ENCODE measurements at regions not wholly inside any gene's neighbourhood (a gene's known extent, or its start where the extent isn't known, plus 50 kb on each side); places are given as distances from the start of the nearest gene placed in this dataset.

DNA sequence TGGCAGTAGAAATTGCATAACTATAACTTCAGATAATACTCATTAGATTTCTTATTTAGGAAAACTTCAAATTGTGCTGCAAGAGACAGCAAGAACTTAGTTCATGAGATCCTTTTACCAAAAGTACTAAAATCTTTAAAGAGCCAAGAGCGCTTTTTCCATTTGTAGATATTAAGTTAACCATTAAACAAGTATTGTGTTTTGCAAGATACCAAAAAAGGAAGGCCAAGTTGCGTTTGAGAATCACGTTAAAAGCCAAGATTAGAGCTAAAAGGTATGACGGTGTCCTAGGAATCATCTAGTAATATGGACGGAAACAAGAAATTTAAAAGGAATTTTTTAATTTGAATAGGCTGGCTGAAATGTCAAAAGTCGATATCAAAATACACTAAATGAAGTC lies 361.3 kb upstream of the LYPLAL1 start:
- Histone ChIP-seq H2AFZ (ENCODE audit: low read depth, low read length, poor library complexity, severe bottlenecking) (no peak overlapping the region), H3K4me1 (ENCODE audit: control insufficient read depth in 1 of 2, insufficient read depth in 2 of 2, low read length in 2 of 2) (peaks cover 0 to 11% of the 10 kb centered on the region in 2 experiments; a peak in 2 of 4 replicates), H3K9ac (ENCODE audit: low read length) (no peak overlapping the region), H3K27me3 (ENCODE audit: insufficient read depth, low read length) (no peaks in the 10 kb centered on the region), H3K36me3 (ENCODE audit: control insufficient read depth in 1 of 2, insufficient read depth in 2 of 2, low read length in 2 of 2) (no peaks in the 10 kb centered on the region), H3K27ac (ENCODE audit: low read depth, low read length) (no peak overlapping the region), H3K4me3 (replicated peaks in 1 of 2; ENCODE audit: low read depth in 1 of 2, low read length in 2 of 2) (no peak overlapping the region), H3K79me2 (ENCODE audit: insufficient read depth, low read length) (no peaks in the 10 kb centered on the region), H3K9me3 (ENCODE audit: control insufficient read depth in 1 of 2, insufficient read depth in 1 of 2, low read depth in 1 of 2, low read length in 2 of 2) (no peaks in the 10 kb centered on the region), H3K4me2 (ENCODE audit: low read length) (no peak overlapping the region), H3K9me2 (ENCODE audit: insufficient read depth) (no peaks in the 10 kb centered on the region; the same call in 1 of the 2 replicates), H4K20me1 (ENCODE audit: insufficient read depth) (no peaks in the 10 kb centered on the region)
- DNase-seq (ENCODE audit: low read depth, low spot score): no peak
- no peak for ATAC-seq
- no TSS peak for BruUV-seq (replicated peaks)
- RAD21 ChIA-PET (ENCODE audit: low non-redundant PET in 1 of 2, low total read pairs in 2 of 2, uncharacterized antibody in 2 of 2, unreplicated experiment in 2 of 2): no interaction called here
- CTCF ChIA-PET: no interaction called here
- POLR2A ChIA-PET: no interaction called here
- TF ChIP-seq SIN3A (IDR thresholded peaks at IDR 0.05; ENCODE audit: low read depth) (no peak), RAD21 (IDR thresholded peaks at IDR 0.05; ENCODE audit: low read depth) (no peak), FOSL1 (IDR thresholded peaks at IDR 0.05; ENCODE audit: low read depth) (no peak), ZNF274 (IDR thresholded peaks at IDR 0.05; ENCODE audit: low read depth, low read length) (no peak), EGR1 (IDR thresholded peaks at IDR 0.05; ENCODE audit: low read depth) (no peak), SP1 (IDR thresholded peaks at IDR 0.05; ENCODE audit: low read depth) (no peak), JUND (IDR thresholded peaks at IDR 0.05) (no peak), ZFX (IDR thresholded peaks at IDR 0.05) (no peak), EZH2 (IDR thresholded peaks at IDR 0.05) (no peak), CBX3 (IDR thresholded peaks at IDR 0.05; ENCODE audit: low read depth) (no peak)
- TF ChIP-seq, protein P1, sequence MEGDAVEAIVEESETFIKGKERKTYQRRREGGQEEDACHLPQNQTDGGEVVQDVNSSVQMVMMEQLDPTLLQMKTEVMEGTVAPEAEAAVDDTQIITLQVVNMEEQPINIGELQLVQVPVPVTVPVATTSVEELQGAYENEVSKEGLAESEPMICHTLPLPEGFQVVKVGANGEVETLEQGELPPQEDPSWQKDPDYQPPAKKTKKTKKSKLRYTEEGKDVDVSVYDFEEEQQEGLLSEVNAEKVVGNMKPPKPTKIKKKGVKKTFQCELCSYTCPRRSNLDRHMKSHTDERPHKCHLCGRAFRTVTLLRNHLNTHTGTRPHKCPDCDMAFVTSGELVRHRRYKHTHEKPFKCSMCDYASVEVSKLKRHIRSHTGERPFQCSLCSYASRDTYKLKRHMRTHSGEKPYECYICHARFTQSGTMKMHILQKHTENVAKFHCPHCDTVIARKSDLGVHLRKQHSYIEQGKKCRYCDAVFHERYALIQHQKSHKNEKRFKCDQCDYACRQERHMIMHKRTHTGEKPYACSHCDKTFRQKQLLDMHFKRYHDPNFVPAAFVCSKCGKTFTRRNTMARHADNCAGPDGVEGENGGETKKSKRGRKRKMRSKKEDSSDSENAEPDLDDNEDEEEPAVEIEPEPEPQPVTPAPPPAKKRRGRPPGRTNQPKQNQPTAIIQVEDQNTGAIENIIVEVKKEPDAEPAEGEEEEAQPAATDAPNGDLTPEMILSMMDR (IDR thresholded peaks at IDR 0.05 in 2 of 3, conservative IDR thresholded peaks at IDR 0.05 in 1 of 3; ENCODE audit: borderline replicate concordance in 1 of 3, insufficient read depth in 1 of 3, low read depth in 2 of 3, low read length in 2 of 3): no peak
- TF ChIP-seq, protein P2, sequence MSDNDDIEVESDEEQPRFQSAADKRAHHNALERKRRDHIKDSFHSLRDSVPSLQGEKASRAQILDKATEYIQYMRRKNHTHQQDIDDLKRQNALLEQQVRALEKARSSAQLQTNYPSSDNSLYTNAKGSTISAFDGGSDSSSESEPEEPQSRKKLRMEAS (IDR thresholded peaks at IDR 0.05): no peak
- intact Hi-C loops (cut with micrococcal nuclease): no loop called here
